H9 (cell line): ENCODE measurements at regions not wholly inside any gene's neighbourhood (a gene's known extent, or its start where the extent isn't known, plus 50 kb on each side); places are given as distances from the start of the nearest gene placed in this dataset.

Experiments
- DNase-seq: peaks from one replicate; pipeline ENCODE4 v3.0.0-alpha.2; 2017
- H2AFZ ChIP-seq: one replicate; pipeline ENCODE4 v1.6.1; 2013; ENCODE audit warnings: mild to moderate bottlenecking, low read length, control low read depth, moderate library complexity
- H2AK5ac ChIP-seq: 2 replicates; pipeline ENCODE4 v1.6.1; 2013; ENCODE audit warnings: low read length, control low read depth, mixed read lengths; ENCODE audit not compliant: insufficient read length
- H2BK120ac ChIP-seq: one replicate; pipeline ENCODE4 v1.6.1; 2013; ENCODE audit warnings: low read depth, mild to moderate bottlenecking, low read length, control low read depth, inconsistent platforms; ENCODE audit not compliant: poor library complexity, severe bottlenecking
- H2BK12ac ChIP-seq: 2 replicates; pipeline ENCODE4 v1.6.1; 2013; ENCODE audit warnings: low read length, control low read depth, mixed read lengths, low read depth; ENCODE audit not compliant: insufficient read length
- H2BK15ac ChIP-seq: 2 replicates; pipeline ENCODE4 v1.6.1; 2013; ENCODE audit warnings: low read depth, low read length, control low read depth
- H2BK20ac ChIP-seq: one replicate; pipeline ENCODE4 v1.6.1; 2013; ENCODE audit warnings: low read depth, mild to moderate bottlenecking, low read length, control low read depth, inconsistent platforms; ENCODE audit not compliant: poor library complexity, severe bottlenecking
- H2BK5ac ChIP-seq: 2 replicates; pipeline ENCODE4 v1.6.1; 2013; ENCODE audit warnings: low read length, control low read depth, mixed read lengths; ENCODE audit not compliant: insufficient read length
- H3K14ac ChIP-seq: 2 replicates; pipeline ENCODE4 v1.6.1; 2013; ENCODE audit warnings: low read length, control low read depth; ENCODE audit not compliant: insufficient read depth
- H3K18ac ChIP-seq: 2 replicates; pipeline ENCODE4 v1.6.1; 2013; ENCODE audit warnings: low read depth, mild to moderate bottlenecking, mixed read lengths, low read length, control low read depth; ENCODE audit not compliant: insufficient read length
- H3K23ac ChIP-seq: 2 replicates; pipeline ENCODE4 v1.6.1; 2013; ENCODE audit warnings: low read length, control low read depth, mixed read lengths, low read depth; ENCODE audit not compliant: insufficient read length
- H3K23me2 ChIP-seq: 2 replicates; pipeline ENCODE4 v1.6.1; 2013; ENCODE audit warnings: low read depth, mild to moderate bottlenecking, mixed read lengths, low read length, control low read depth; ENCODE audit not compliant: insufficient read length, poor library complexity, severe bottlenecking
- H3K27ac ChIP-seq: 2 replicates; pipeline ENCODE4 v1.5.1; 2013; ENCODE audit warnings: low read length, control low read depth, mixed read lengths, low read depth; ENCODE audit not compliant: insufficient read length
- H3K27me3 ChIP-seq: 2 replicates; pipeline ENCODE4 v1.6.1; 2013; ENCODE audit warnings: low read length, control low read depth, inconsistent platforms; ENCODE audit not compliant: insufficient read depth
- H3K4ac ChIP-seq: 2 replicates; pipeline ENCODE4 v1.6.1; 2013; ENCODE audit warnings: low read depth, mild to moderate bottlenecking, control low read depth, inconsistent platforms, low read length, moderate library complexity
- H3K4me1 ChIP-seq: 2 replicates; pipeline ENCODE4 v1.6.1; 2013; ENCODE audit warnings: low read length, control low read depth, inconsistent platforms; ENCODE audit not compliant: insufficient read depth
- H3K4me2 ChIP-seq: 2 replicates; pipeline ENCODE4 v1.6.1; 2013; ENCODE audit warnings: low read length, control low read depth, mixed read lengths; ENCODE audit not compliant: insufficient read length, insufficient read depth
- H3K56ac ChIP-seq: 2 replicates; pipeline ENCODE4 v1.6.1; 2013; ENCODE audit warnings: low read depth, mild to moderate bottlenecking, mixed read lengths, low read length, control low read depth; ENCODE audit not compliant: insufficient read length
- H3K79me1 ChIP-seq: 2 replicates; pipeline ENCODE4 v1.6.1; 2013; ENCODE audit warnings: low read depth, mild to moderate bottlenecking, moderate library complexity, low read length, control low read depth, inconsistent platforms; ENCODE audit not compliant: insufficient read depth, poor library complexity, severe bottlenecking
- H3K79me2 ChIP-seq: 2 replicates; pipeline ENCODE4 v1.6.1; 2013; ENCODE audit warnings: low read length, control low read depth, inconsistent platforms; ENCODE audit not compliant: insufficient read depth
- H3K9ac ChIP-seq: 2 replicates; pipeline ENCODE4 v1.6.1; 2013; ENCODE audit warnings: low read length, control low read depth, mixed read lengths; ENCODE audit not compliant: insufficient read length; ENCODE audit errors: extremely low read depth
- H3K9me3 ChIP-seq: one replicate; pipeline ENCODE4 v1.6.1; 2013; ENCODE audit warnings: low read depth, low read length, inconsistent platforms; ENCODE audit not compliant: control insufficient read depth
- H3T11ph ChIP-seq: one replicate; pipeline ENCODE4 v1.6.1; 2013; ENCODE audit warnings: mild to moderate bottlenecking, low read length, control low read depth, inconsistent platforms
- H4K20me1 ChIP-seq: one replicate; pipeline ENCODE4 v1.6.1; 2013; ENCODE audit not compliant: control insufficient read depth, insufficient read length, insufficient read depth
- H4K5ac ChIP-seq: 2 replicates; pipeline ENCODE4 v1.6.1; 2013; ENCODE audit warnings: low read depth, mild to moderate bottlenecking, mixed read lengths, low read length, control low read depth; ENCODE audit not compliant: insufficient read length
- H4K8ac ChIP-seq: replicated peaks from 2 replicates; pipeline ENCODE4 v1.6.1; 2013; ENCODE audit warnings: low read length, control low read depth, mixed read lengths, low read depth; ENCODE audit not compliant: insufficient read length
- H4K91ac ChIP-seq: 2 replicates; pipeline ENCODE4 v1.6.1; 2013; ENCODE audit warnings: low read depth, mild to moderate bottlenecking, moderate library complexity, mixed read lengths, low read length, control low read depth; ENCODE audit not compliant: insufficient read length
- H3K27ac Mint-ChIP-seq, 3 experiments: 2 replicates in 2 of 3; 3 replicates in 1 of 3; pipeline ENCODE4 v1.8.0; 2020 to 2021; ENCODE audit warnings: mixed read lengths in 3 of 3, mild to moderate bottlenecking in 1 of 3, moderate library complexity in 1 of 3
- H3K27me3 Mint-ChIP-seq: 2 replicates; pipeline ENCODE4 v1.8.0; 2021; ENCODE audit warnings: low read depth, mild to moderate bottlenecking, moderate library complexity, mixed read lengths
- H3K36me3 Mint-ChIP-seq, 3 experiments: 2 replicates in 2 of 3; 3 replicates in 1 of 3; pipeline ENCODE4 v1.8.0; 2020 to 2021; ENCODE audit warnings: low read depth in 3 of 3, mixed read lengths in 3 of 3; ENCODE audit not compliant: insufficient read depth in 1 of 3
- H3K4me1 Mint-ChIP-seq, 2 experiments: 2 replicates each; pipeline ENCODE4 v1.8.0; 2020; ENCODE audit warnings: mixed read lengths in 2 of 2
- H3K4me3 Mint-ChIP-seq, 2 experiments: 2 replicates in 1 of 2; 3 replicates in 1 of 2; pipeline ENCODE4 v1.8.0; 2020 to 2021; ENCODE audit warnings: mild to moderate bottlenecking in 2 of 2, mixed read lengths in 2 of 2, moderate library complexity in 1 of 2
- H3K9me3 Mint-ChIP-seq, 2 experiments: 2 replicates in 1 of 2; 3 replicates in 1 of 2; pipeline ENCODE4 v1.8.0; 2020; ENCODE audit warnings: mild to moderate bottlenecking in 2 of 2, mixed read lengths in 2 of 2, moderate library complexity in 1 of 2
- CTCF ChIP-seq: fragments of 200-600 bp; sonication (generic); conservative IDR thresholded peaks from 3 replicates; pipeline ENCODE4 v1.8.0; 2021; ENCODE audit warnings: antibody characterized with exemption, mild to moderate bottlenecking
- WGBS: extraction: QIAGEN DNeasy Blood & Tissue Kit; methylation state at CpG from one replicate; pipeline ENCODE4 v1.1.7; 2013; ENCODE audit warnings: missing lambda C conversion rate, low lambda C conversion rate, mixed read lengths; ENCODE audit not compliant: insufficient read length; ENCODE audit errors: extremely low coverage; 5-methylcytosine and 5-hydroxymethylcytosine counted together

DNA sequence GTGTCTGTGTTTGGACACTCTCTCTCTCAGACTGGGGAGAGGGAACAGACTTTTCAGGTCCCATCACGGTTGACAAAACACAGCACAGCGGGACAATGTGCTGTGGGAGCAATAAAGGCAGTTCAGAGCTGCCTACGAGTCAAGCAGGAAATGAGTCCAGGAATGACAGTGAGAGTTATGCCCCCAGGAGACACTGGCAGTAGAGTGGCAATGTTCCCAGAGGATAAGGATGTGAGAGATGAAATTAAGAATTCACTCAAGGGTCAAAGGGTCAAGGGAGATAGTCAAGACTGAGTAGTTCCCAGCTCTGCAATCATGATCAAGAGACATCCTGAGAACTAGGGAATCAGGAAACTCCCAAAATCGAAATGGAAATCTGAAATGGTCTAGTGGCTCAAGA is 156.1 kb downstream of the LURAP1L start:
- Histone ChIP-seq H2AK5ac (no peak overlapping the region), H4K5ac (no peak overlapping the region), H2BK12ac (no peak overlapping the region), H3K18ac (no peak overlapping the region), H3K27me3 (no peaks in the 10 kb centered on the region), H4K20me1 (no peaks in the 10 kb centered on the region), H3K56ac (no peak overlapping the region), H3K4me1 (0 out of 2 replicates have a peak, but pooled peaks cover 2% of the 10 kb centered on the region), H3K23me2 (no peaks in the 10 kb centered on the region), H3K9me3 (no peaks in the 10 kb centered on the region), H3K27ac (no peak overlapping the region), H3K79me2 (no peaks in the 10 kb centered on the region), H4K91ac (no peak overlapping the region), H2BK15ac (no peak overlapping the region), H4K8ac (no peak overlapping the region), H3T11ph (no peak overlapping the region), H2BK120ac (no peak overlapping the region), H2BK5ac (no peak overlapping the region), H3K79me1 (no peaks in the 10 kb centered on the region), H3K14ac (no peak overlapping the region), H3K4ac (no peak overlapping the region), H3K4me2 (no peak overlapping the region), H2AFZ (no peak overlapping the region), H3K9ac (no peak overlapping the region), H3K23ac (no peak overlapping the region), H2BK20ac (no peak overlapping the region)
- Mint-ChIP-seq H3K36me3 (no peaks in the 10 kb centered on the region), H3K4me1 (peaks cover 10 to 25% of the 10 kb centered on the region in 2 experiments), H3K27me3 (no peaks in the 10 kb centered on the region), H3K27ac (peak overlapping the region in 1 of 3 experiments; percentile 65; a peak in 1 of 7 replicates), H3K9me3 (no peaks in the 10 kb centered on the region), H3K4me3 (no peak overlapping the region)
- WGBS: no CpG with 5 or more reads among the region's 4 CpGs
- no peak for DNase-seq
- TF ChIP-seq CTCF: no peak
